Pancreas (tissue), 10 donors: ENCODE measurements at regions not wholly inside any gene's neighbourhood (a gene's known extent, or its start where the extent isn't known, plus 50 kb on each side); places are given as distances from the start of the nearest gene placed in this dataset.

ENCODE experiments used
- ATAC-seq, 4 donors: fragments of 200-7000 bp; cut with Tn5 transposase; one replicate each; pipeline versions ENCODE4 v1.8.0 to v1.9.1; 2020; ENCODE audit warnings: mild to moderate bottlenecking in 4 of 4, moderate library complexity in 4 of 4
- DNase-seq, 6 donors: peaks; one replicate each; pipeline ENCODE4 v3.0.0-alpha.2; 2020
- FAIRE-seq: peaks from 2 replicates; lab custom pipeline; 2012; peaks lifted over from hg19 to GRCh38; lab: Jason Lieb, UNC
- H3K27ac ChIP-seq, 4 donors: fragments of 200-600 bp; sonication (generic); 1 replicate in 3 of 4; 2 replicates in 1 of 4; pipeline versions ENCODE4 v1.5.0 to v1.8.0; 2020
- H3K27me3 ChIP-seq, 4 donors: fragments of 200-600 bp; one replicate each; pipeline ENCODE4 v1.8.0; 2021
- H3K36me3 ChIP-seq, 3 donors: fragments of 200-600 bp; sonication (generic) in 1 of 3; one replicate each; pipeline versions ENCODE4 v1.5.0 to v1.8.0; 2020 to 2021
- H3K4me1 ChIP-seq, 3 donors: fragments of 200-600 bp; one replicate each; pipeline ENCODE4 v1.8.0; 2021
- H3K4me3 ChIP-seq, 4 donors: fragments of 200-600 bp; sonication (generic) in 2 of 4; one replicate each; pipeline versions ENCODE4 v1.5.0 to v1.8.0; 2020 to 2021
- H3K9me3 ChIP-seq, 4 donors: fragments of 200-600 bp; one replicate each; pipeline ENCODE4 v1.8.0; 2021
- CTCF ChIP-seq, 4 donors: fragments of 200-600 bp; sonication (generic) in 3 of 4; IDR thresholded peaks; one replicate each; pipeline versions ENCODE4 v1.5.0 to v1.8.0; 2021; ENCODE audit warnings: antibody characterized with exemption in 4 of 4
- WGBS, 2 donors: extraction: QIAGEN DNeasy Blood & Tissue Kit; methylation state at CpG; one replicate each; pipeline ENCODE4 v1.1.7; 2013; 5-methylcytosine and 5-hydroxymethylcytosine counted together
- intact Hi-C, 3 donors: fragments of 100-400 bp; cut with DNase I; formaldehyde crosslinking; loops; one replicate each; pipeline versions ENCODE4 v1.11.1 to v1.14.2; 2022
- donor health status: healthy with polysubstance abuse.
- donor health status: DM: no; HTN: no; CAD: no; lungs with moderate emphysema.
- donor health status: DM: no; HTN: no; CAD: no.
- donor health status: control.
- donor health status: control.
- donor health status: Bipolar disorder and iron deficiency.
- donor health status: DM: yes; HTN: yes; CAD: no.
- donor health status: DM: no; HTN: no; CAD: no.
- donor health status: DM: no; HTN: no; CAD: no.
- donor health status: DM: yes; HTN: yes; CAD: no.

GRCh38 chr5:24791326-24791725 is 146.5 kb upstream of the CDH10 start:
- no peak for DNase-seq
- 65 to 67% methylated on average over 4 of the region's 4 CpGs for WGBS, 2 donors
- Histone ChIP-seq H3K27me3 (no peaks in the 10 kb centered on the region), H3K4me1 (no peaks in the 10 kb centered on the region), H3K36me3 (no peaks in the 10 kb centered on the region), H3K4me3 (no peak overlapping the region), H3K27ac (no peak overlapping the region), H3K9me3 (no peaks in the 10 kb centered on the region)
- intact Hi-C loops: no loop called here
- FAIRE-seq: no peak
- no peak for ATAC-seq
- TF ChIP-seq CTCF (IDR thresholded peaks at IDR 0.05): no peak

- FAIRE-seq (no peak), DNase-seq (no peak), ATAC-seq (no peak)
- H3K27me3 ChIP-seq: no peaks in the 10 kb centered on the region
- no peak overlapping the region for H3K27ac ChIP-seq
- H3K36me3 ChIP-seq: no peaks in the 10 kb centered on the region
- WGBS, 2 donors: 41 to 68% methylated on average over 4 of the region's 4 CpGs
- TF ChIP-seq CTCF (IDR thresholded peaks at IDR 0.05): no peak
- no peak overlapping the region for H3K4me3 ChIP-seq
- H3K9me3 ChIP-seq: no peaks in the 10 kb centered on the region
- intact Hi-C loops: no loop called here
- H3K4me1 ChIP-seq: no peaks in the 10 kb centered on the region
These were observed 145.0 kb upstream of the CDH10 start for GRCh38 chr5:24789611-24790351.

GRCh38 chr5:24788829-24789514 is 144.2 kb upstream of the CDH10 start:
- 55 to 70% methylated on average over 2 of the region's 2 CpGs for WGBS, 2 donors
- Histone ChIP-seq H3K9me3 (no peaks in the 10 kb centered on the region), H3K4me3 (no peak overlapping the region), H3K27me3 (no peaks in the 10 kb centered on the region), H3K36me3 (no peaks in the 10 kb centered on the region), H3K27ac (no peak overlapping the region), H3K4me1 (no peaks in the 10 kb centered on the region)
- TF ChIP-seq CTCF (IDR thresholded peaks at IDR 0.05): no peak
- intact Hi-C loops: no loop called here
- DNase-seq (no peak), FAIRE-seq (no peak), ATAC-seq (no peak)

- WGBS, 2 donors: 51 to 61% methylated on average over 4 of the region's 4 CpGs
- no peak for FAIRE-seq
- intact Hi-C loops: no loop called here
These were observed 141.3 kb upstream of the CDH10 start for GRCh38 chr5:24786108-24786507.

More at GRCh38 chr5:24786108-24786507, 141.3 kb upstream of the CDH10 start:
- TF ChIP-seq CTCF (IDR thresholded peaks at IDR 0.05): no peak
- H3K36me3 ChIP-seq: no peaks in the 10 kb centered on the region
- H3K4me1 ChIP-seq: no peaks in the 10 kb centered on the region
- no peak overlapping the region for H3K27ac ChIP-seq
- H3K4me3 ChIP-seq: no peak overlapping the region
- ATAC-seq (no peak), DNase-seq (no peak)
- no peaks in the 10 kb centered on the region for H3K27me3 ChIP-seq
- H3K9me3 ChIP-seq: no peaks in the 10 kb centered on the region
